ENCODE measurements at regions not wholly inside any gene's neighbourhood (a gene's known extent, or its start where the extent isn't known, plus 50 kb on each side); places are given as distances from the start of the nearest gene placed in this dataset.
"Not testable (repeated sequence)": the region's sequence is repeated elsewhere in the genome, so short reads cannot be mapped to it uniquely, and the experiment has no call there.

DNA sequence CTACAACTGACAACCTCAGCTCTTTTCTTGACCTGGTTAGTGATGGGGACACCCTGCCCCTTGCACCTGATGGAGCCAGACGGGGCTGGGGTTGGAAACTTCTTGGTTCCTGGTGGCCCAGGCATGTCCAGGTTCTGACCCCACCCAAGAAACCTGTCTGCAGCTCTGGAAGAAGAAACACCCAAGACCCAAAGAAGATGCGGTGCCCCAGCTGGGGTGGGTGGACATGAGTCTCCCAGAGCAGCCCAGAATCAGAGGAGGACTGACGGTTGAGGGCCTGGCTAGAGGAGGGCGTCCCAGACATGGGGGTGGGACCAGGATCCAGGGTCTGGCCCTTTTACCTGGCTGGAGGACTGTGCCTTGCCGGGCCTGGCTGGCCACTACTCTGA lies 202.4 kb downstream of the GLRX3 start:
- intact Hi-C loops (cut with DNase I) = no loop called here
- DNase-seq = peak in 2 of 42 donors; percentile 27 to 28

- peak in 2 of 42 donors; percentile 3 to 18 for DNase-seq
- intact Hi-C loops (cut with DNase I) = no loop called here
These were observed 202.9 kb downstream of the GLRX3 start for GRCh38 chr10:130339091-130339490.

GRCh38 chr10:130339911-130340310 lies 203.7 kb downstream of the GLRX3 start:
- DNase-seq = peak in 2 of 42 donors; percentile 3 to 22
- intact Hi-C loops (cut with DNase I) = no loop called here

GRCh38 chr10:130340816-130341215 lies 204.6 kb downstream of the GLRX3 start:
- DNase-seq = peak in 2 of 42 donors; percentile 22 to 32
- intact Hi-C loops (cut with DNase I) = no loop called here

GRCh38 chr10:130341356-130341755 lies 205.2 kb downstream of the GLRX3 start:
- peak in 26 of 42 donors; percentile 11 to 67 (median 47) for DNase-seq
- intact Hi-C loops (cut with DNase I) = no loop called here

DNA sequence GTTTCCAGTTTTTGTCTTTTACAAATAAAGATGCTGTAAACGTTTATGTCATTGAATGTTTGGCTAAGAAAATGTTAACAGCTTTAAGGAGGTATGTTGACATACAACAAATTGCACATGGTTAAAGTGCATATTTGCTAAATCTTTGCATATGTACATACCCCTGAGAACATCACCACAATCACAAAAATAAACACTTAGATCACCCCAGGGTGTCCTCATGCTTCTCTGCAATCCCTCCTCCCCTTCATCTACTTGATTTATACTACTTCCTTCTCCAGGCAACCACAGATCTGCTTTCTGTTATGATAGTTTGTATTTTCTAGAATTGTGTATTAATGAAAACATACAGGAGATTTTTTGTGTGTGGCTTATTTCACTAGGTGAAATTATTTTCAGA lies 209.5 kb downstream of the GLRX3 start:
- no peak for DNase-seq
- intact Hi-C loops (cut with DNase I) = no loop called here

GRCh38 chr10:130350996-130351395 lies 214.8 kb downstream of the GLRX3 start:
- intact Hi-C loops (cut with DNase I) = no loop called here
- DNase-seq = peak in 2 of 42 donors; percentile 13 to 15

GRCh38 chr10:130351466-130352290 lies 215.5 kb downstream of the GLRX3 start:
- DNase-seq = peak in 5 of 42 donors; percentile 8 to 32 (median 19)
- intact Hi-C loops (cut with DNase I) = no loop called here

- intact Hi-C loops (cut with DNase I) = no loop called here
- peak in 3 of 42 donors; percentile 16 to 32 (median 17) for DNase-seq
These were observed 216.1 kb downstream of the GLRX3 start for GRCh38 chr10:130352291-130352645.

DNA sequence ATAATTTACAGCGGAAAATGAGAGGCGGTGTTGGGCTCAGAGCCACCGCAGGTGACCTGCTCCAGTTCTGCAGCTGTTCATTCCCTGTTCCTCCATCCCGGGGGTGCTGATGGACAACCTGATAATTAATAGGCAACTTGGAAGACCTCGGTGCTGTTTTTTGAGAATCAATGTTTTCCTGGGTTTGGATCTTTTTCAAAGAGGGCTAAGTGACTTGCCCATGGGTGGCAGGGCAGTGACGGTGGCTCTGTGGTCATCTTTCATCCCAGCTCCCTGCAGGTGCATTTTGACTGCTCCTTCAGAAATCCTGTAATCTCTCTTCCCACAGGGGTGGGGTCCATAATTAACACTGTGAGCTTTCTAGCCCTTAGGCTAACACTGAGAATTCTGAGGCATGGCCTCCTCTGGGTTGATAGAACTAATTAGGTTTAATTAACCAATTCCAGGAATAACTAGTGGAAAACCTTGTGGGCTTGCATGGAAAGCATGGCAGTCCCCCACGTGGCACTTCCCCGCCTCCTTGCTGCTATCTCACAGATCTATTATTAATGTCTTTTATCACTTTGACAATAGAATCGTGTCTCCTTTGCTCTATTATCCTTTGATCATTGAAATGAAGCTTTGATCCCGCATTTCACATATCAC lies 217.9 kb downstream of the GLRX3 start:
- DNase-seq = peak in 2 of 42 donors; percentile 4 to 13
- intact Hi-C loops (cut with DNase I) = no loop called here

GRCh38 chr10:130354573-130354954 lies 218.4 kb downstream of the GLRX3 start:
- peak in 3 of 42 donors; percentile 5 to 28 (median 26) for DNase-seq
- intact Hi-C loops (cut with DNase I) = no loop called here

GRCh38 chr10:130354976-130355795 lies 219.0 kb downstream of the GLRX3 start:
- peak in 3 of 42 donors; percentile 21 to 32 (median 30) for DNase-seq
- intact Hi-C loops (cut with DNase I) = no loop called here

DNA sequence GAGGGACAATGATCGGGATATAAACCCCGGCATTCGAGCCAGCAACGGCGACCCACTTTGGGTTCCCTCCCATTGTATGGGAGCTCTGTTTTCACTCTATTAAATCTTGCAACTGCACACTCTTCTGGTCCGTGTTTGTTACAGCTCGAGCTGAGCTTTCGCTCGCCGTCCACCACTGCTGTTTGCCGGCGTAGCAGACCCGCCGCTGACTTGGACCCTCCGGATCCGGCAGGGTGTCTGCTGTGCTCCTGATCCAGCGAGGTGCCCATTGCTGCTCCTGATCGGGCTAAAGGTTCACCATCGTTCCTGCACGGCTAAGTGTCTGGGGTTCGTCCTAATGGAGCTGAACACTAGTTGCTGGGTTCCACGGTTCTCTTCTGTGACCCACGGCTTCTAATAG lies 220.2 kb downstream of the GLRX3 start:
- intact Hi-C loops (cut with DNase I) = not testable (repeated sequence)
- peak in 4 of 42 donors; percentile 3 to 34 (median 14) for DNase-seq

- intact Hi-C loops (cut with DNase I) = no loop called here
- peak in 3 of 42 donors; percentile 9 to 11 (median 10) for DNase-seq
These were observed 221.0 kb downstream of the GLRX3 start for GRCh38 chr10:130357226-130357625.

GRCh38 chr10:130357951-130358350 lies 221.8 kb downstream of the GLRX3 start:
- peak in 4 of 42 donors; percentile 20 to 34 (median 25) for DNase-seq
- intact Hi-C loops (cut with DNase I) = no loop called here

DNA sequence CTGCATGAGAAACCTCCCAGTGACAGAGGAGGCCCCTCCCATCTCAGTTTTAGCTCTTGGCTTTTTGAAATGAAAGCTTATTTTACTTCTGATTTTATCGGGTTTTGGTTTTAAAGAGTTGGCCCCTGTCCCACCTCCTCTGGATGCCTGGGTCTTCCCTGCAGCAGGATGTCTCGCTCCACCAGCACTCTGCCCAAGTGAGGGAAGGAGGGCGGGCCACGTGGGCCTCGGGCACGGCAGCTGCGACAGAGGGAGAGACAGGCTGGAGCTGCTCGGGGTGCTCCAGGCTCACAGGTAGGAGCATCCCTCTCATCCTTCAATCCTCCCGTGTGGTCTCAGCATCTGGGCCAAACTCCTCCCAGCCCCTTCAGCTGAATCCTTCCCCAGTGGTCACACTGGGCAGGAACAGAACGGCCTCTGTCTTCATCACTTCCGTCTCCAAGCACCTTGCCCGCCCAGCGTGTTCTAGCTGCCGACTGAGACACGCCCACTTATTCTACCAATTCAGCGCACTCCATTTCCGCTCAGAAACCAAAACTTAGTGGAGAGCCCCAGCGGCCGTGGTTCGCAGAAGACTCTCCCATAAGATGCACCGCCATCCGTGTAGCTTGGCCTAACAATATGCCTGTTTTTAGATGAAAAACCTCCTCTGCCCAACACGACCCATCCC lies 222.9 kb downstream of the GLRX3 start:
- peak in 5 of 42 donors; percentile 9 to 39 (median 11) for DNase-seq
- intact Hi-C loops (cut with DNase I) = no loop called here

- intact Hi-C loops (cut with DNase I) = no loop called here
- DNase-seq = peak in 3 of 42 donors; percentile 12 to 34 (median 19)
These were observed 223.5 kb downstream of the GLRX3 start for GRCh38 chr10:130359711-130360110.

- DNase-seq = peak in 4 of 42 donors; percentile 20 to 31 (median 24)
These were observed 224.7 kb downstream of the GLRX3 start for GRCh38 chr10:130360826-130361311.

More at GRCh38 chr10:130360826-130361311, 224.7 kb downstream of the GLRX3 start:
- intact Hi-C loops (cut with DNase I) = no loop called here

Data from head of caudate nucleus (tissue), 42 donors.